ENCODE measurements at regions not wholly inside any gene's neighbourhood (a gene's known extent, or its start where the extent isn't known, plus 50 kb on each side); places are given as distances from the start of the nearest gene placed in this dataset.
"Not testable (repeated sequence)": the region's sequence is repeated elsewhere in the genome, so short reads cannot be mapped to it uniquely, and the experiment has no call there.

- in situ Hi-C loops (cut with MboI; ENCODE audit: low sequenced_read_pairs in 4 of 4), result no loop called here
- no peak for DNase-seq
- intact Hi-C loops (cut with DNase I; ENCODE audit: low total_unique reads), result no loop called here
- TF ChIP-seq POLR2A (IDR thresholded peaks at IDR 0.05) (no peak), CTCF (IDR thresholded peaks at IDR 0.05 in 4 of 5, conservative IDR thresholded peaks at IDR 0.05 in 1 of 5) (no peak)
- Histone ChIP-seq H3K4me3 (no peak overlapping the region), H3K9me3 (no peaks in the 10 kb centered on the region), H3K4me1 (no peaks in the 10 kb centered on the region), H3K36me3 (no peaks in the 10 kb centered on the region), H3K27ac (no peak overlapping the region), H3K27me3 (no peaks in the 10 kb centered on the region)
- no peak for ATAC-seq
These were observed 323.9 kb upstream of the RORB start for GRCh38 chr9:74173284-74173683.

GRCh38 chr9:74197771-74198170 lies 299.4 kb upstream of the RORB start:
- H3K4me1 ChIP-seq; H3K9me3 ChIP-seq; DNase-seq; intact Hi-C loops (cut with DNase I; ENCODE audit: low total_unique reads); H3K27me3 ChIP-seq; H3K27ac ChIP-seq; ATAC-seq; H3K4me3 ChIP-seq; in situ Hi-C loops (cut with MboI; ENCODE audit: low sequenced_read_pairs in 4 of 4); H3K36me3 ChIP-seq: not testable (repeated sequence)

- TF ChIP-seq CTCF (IDR thresholded peaks at IDR 0.05 in 4 of 5, conservative IDR thresholded peaks at IDR 0.05 in 1 of 5) (no peak), POLR2A (IDR thresholded peaks at IDR 0.05) (no peak)
- intact Hi-C loops (cut with DNase I; ENCODE audit: low total_unique reads), result no loop called here
- Histone ChIP-seq H3K36me3 (no peaks in the 10 kb centered on the region), H3K4me1 (no peaks in the 10 kb centered on the region), H3K27me3 (no peaks in the 10 kb centered on the region), H3K27ac (no peak overlapping the region), H3K9me3 (no peaks in the 10 kb centered on the region), H3K4me3 (no peak overlapping the region)
- in situ Hi-C loops (cut with MboI; ENCODE audit: low sequenced_read_pairs in 4 of 4), result no loop called here
- ATAC-seq (no peak), DNase-seq (no peak)
These were observed 292.1 kb upstream of the RORB start for GRCh38 chr9:74205056-74205455.

- Histone ChIP-seq H3K36me3 (no peaks in the 10 kb centered on the region), H3K4me1 (no peaks in the 10 kb centered on the region), H3K27me3 (no peaks in the 10 kb centered on the region), H3K9me3 (no peaks in the 10 kb centered on the region), H3K4me3 (no peak overlapping the region), H3K27ac (no peak overlapping the region)
- in situ Hi-C loops (cut with MboI; ENCODE audit: low sequenced_read_pairs in 4 of 4) (no loop called here), intact Hi-C loops (cut with DNase I; ENCODE audit: low total_unique reads) (no loop called here)
- DNase-seq (no peak), ATAC-seq (no peak)
- TF ChIP-seq CTCF (IDR thresholded peaks at IDR 0.05 in 4 of 5, conservative IDR thresholded peaks at IDR 0.05 in 1 of 5) (no peak), POLR2A (IDR thresholded peaks at IDR 0.05) (no peak)
These were observed 278.6 kb upstream of the RORB start for GRCh38 chr9:74218385-74219063.

GRCh38 chr9:74220327-74220726 lies 276.8 kb upstream of the RORB start:
- Histone ChIP-seq H3K27me3 (no peaks in the 10 kb centered on the region), H3K4me1 (no peaks in the 10 kb centered on the region), H3K4me3 (no peak overlapping the region), H3K36me3 (no peaks in the 10 kb centered on the region), H3K9me3 (no peaks in the 10 kb centered on the region), H3K27ac (no peak overlapping the region)
- intact Hi-C loops (cut with DNase I; ENCODE audit: low total_unique reads) (no loop called here), in situ Hi-C loops (cut with MboI; ENCODE audit: low sequenced_read_pairs in 4 of 4) (no loop called here)
- DNase-seq, result no peak
- no peak for ATAC-seq
- no peak for TF ChIP-seq CTCF (IDR thresholded peaks at IDR 0.05 in 4 of 5, conservative IDR thresholded peaks at IDR 0.05 in 1 of 5)
- no peak for TF ChIP-seq POLR2A (IDR thresholded peaks at IDR 0.05)

All from gastrocnemius medialis (tissue), 4 donors.